SU-DHL-6 (cell line): ENCODE measurements at regions not wholly inside any gene's neighbourhood (a gene's known extent, or its start where the extent isn't known, plus 50 kb on each side); places are given as distances from the start of the nearest gene placed in this dataset.

Experiments used
- EZH2phosphoT487 ChIP-seq: fragments of 200-600 bp; sonication (generic), shearing (Covaris generic); conservative IDR thresholded peaks from 2 replicates; pipeline ENCODE4 v1.6.1; 2018; ENCODE audit warnings: mild to moderate bottlenecking, antibody characterized with exemption, low read length, moderate library complexity, mixed read lengths
- TF ChIP-seq, protein P1 (sequence below): fragments of 200-600 bp; sonication (generic); IDR thresholded peaks from one replicate; pipeline ENCODE4 v1.5.1; 2017; ENCODE audit warnings: antibody characterized with exemption, mild to moderate bottlenecking, low read length, moderate library complexity; ENCODE audit not compliant: insufficient read depth, poor library complexity, severe bottlenecking

- TF ChIP-seq, protein P1, sequence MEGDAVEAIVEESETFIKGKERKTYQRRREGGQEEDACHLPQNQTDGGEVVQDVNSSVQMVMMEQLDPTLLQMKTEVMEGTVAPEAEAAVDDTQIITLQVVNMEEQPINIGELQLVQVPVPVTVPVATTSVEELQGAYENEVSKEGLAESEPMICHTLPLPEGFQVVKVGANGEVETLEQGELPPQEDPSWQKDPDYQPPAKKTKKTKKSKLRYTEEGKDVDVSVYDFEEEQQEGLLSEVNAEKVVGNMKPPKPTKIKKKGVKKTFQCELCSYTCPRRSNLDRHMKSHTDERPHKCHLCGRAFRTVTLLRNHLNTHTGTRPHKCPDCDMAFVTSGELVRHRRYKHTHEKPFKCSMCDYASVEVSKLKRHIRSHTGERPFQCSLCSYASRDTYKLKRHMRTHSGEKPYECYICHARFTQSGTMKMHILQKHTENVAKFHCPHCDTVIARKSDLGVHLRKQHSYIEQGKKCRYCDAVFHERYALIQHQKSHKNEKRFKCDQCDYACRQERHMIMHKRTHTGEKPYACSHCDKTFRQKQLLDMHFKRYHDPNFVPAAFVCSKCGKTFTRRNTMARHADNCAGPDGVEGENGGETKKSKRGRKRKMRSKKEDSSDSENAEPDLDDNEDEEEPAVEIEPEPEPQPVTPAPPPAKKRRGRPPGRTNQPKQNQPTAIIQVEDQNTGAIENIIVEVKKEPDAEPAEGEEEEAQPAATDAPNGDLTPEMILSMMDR, result no peak
- no peak for TF ChIP-seq EZH2phosphoT487
Measured at GRCh38 chr5:20276959-20277263, 288.9 kb upstream of the CDH18 start.
